H1 (cell line): ENCODE measurements at regions not wholly inside any gene's neighbourhood (a gene's known extent, or its start where the extent isn't known, plus 50 kb on each side); places are given as distances from the start of the nearest gene placed in this dataset.

Experiments used
- CTCF ChIA-PET: fragments of 300-600 bp; sonication (Branson Sonifier 250); formaldehyde crosslinking; loops from one replicate; lab custom pipeline; 2021; ENCODE audit not compliant: partially characterized antibody; lab: Charles Lee
- POLR2A ChIA-PET: fragments of 300-600 bp; sonication (Branson Sonifier 250); formaldehyde crosslinking; loops from one replicate; lab custom pipeline; 2021; ENCODE audit warnings: inconsistent platforms; ENCODE audit not compliant: partially characterized antibody; lab: Charles Lee
- DNase-seq, 2 experiments: peaks; one replicate each; pipeline versions ENCODE4 v3.0.0 to v3.0.0-alpha.2; 2010 to 2022; ENCODE audit warnings: low spot score in 2 of 2, low read depth in 1 of 2, mixed read lengths in 1 of 2
- FAIRE-seq: peaks from 2 replicates; lab custom pipeline; 2011; peaks lifted over from hg19 to GRCh38; lab: Jason Lieb, UNC
- H2AFZ ChIP-seq: 2 replicates; pipeline ENCODE4 v1.8.1; 2012; ENCODE audit warnings: low read length, inconsistent platforms
- H2AK5ac ChIP-seq: 2 replicates; pipeline ENCODE4 v1.6.1; 2013; ENCODE audit warnings: low read depth, low read length
- H2BK120ac ChIP-seq: replicated peaks from 2 replicates; pipeline ENCODE3; 2013; ENCODE audit warnings: low read depth, low read length, inconsistent platforms
- H2BK12ac ChIP-seq: 2 replicates; pipeline ENCODE4 v1.6.1; 2013; ENCODE audit warnings: low read depth, low read length
- H2BK15ac ChIP-seq: 2 replicates; pipeline ENCODE4 v1.6.1; 2013; ENCODE audit warnings: low read length
- H2BK20ac ChIP-seq: 2 replicates; pipeline ENCODE4 v1.6.1; 2013; ENCODE audit warnings: low read length
- H2BK5ac ChIP-seq: 2 replicates; pipeline ENCODE4 v1.6.1; 2013; ENCODE audit warnings: low read depth, low read length
- H3K14ac ChIP-seq: 2 replicates; pipeline ENCODE4 v1.6.1; 2013; ENCODE audit warnings: inconsistent platforms; ENCODE audit not compliant: insufficient read length
- H3K18ac ChIP-seq: 2 replicates; pipeline ENCODE4 v1.6.1; 2013; ENCODE audit warnings: low read length; ENCODE audit errors: extremely low read depth
- H3K23ac ChIP-seq: 2 replicates; pipeline ENCODE4 v1.6.1; 2013; ENCODE audit warnings: inconsistent platforms; ENCODE audit not compliant: insufficient read length
- H3K23me2 ChIP-seq: 2 replicates; pipeline ENCODE4 v1.6.1; 2013; ENCODE audit warnings: low read depth, low read length
- H3K27ac ChIP-seq: 2 replicates; pipeline ENCODE4 v1.6.1; 2011; ENCODE audit warnings: low read depth, low read length, inconsistent platforms
- H3K27me3 ChIP-seq, 4 experiments: replicated peaks in 1 of 4; 1 replicate in 1 of 4; 2 replicates in 3 of 4; pipeline versions ENCODE4 v1.6.1 to v1.8.1; 2011 to 2013; ENCODE audit warnings: low read length in 3 of 4, mild to moderate bottlenecking in 3 of 4, inconsistent platforms in 2 of 4, mixed read lengths in 2 of 4, moderate library complexity in 1 of 4; ENCODE audit not compliant: control insufficient read depth in 3 of 4, insufficient read depth in 3 of 4; ENCODE audit errors: extremely low read depth in 1 of 4
- H3K36me3 ChIP-seq, 4 experiments: 2 replicates each; pipeline versions ENCODE4 v1.6.1 to v1.8.1; 2011 to 2013; ENCODE audit warnings: mild to moderate bottlenecking in 4 of 4, low read length in 3 of 4, moderate library complexity in 2 of 4, control low read depth in 1 of 4, inconsistent platforms in 1 of 4; ENCODE audit not compliant: insufficient read depth in 4 of 4, control insufficient read depth in 2 of 4
- H3K4ac ChIP-seq: replicated peaks from 2 replicates; pipeline ENCODE3; 2013; ENCODE audit warnings: low read length, low read depth, mixed read lengths, inconsistent platforms; ENCODE audit not compliant: insufficient read length
- H3K4me1 ChIP-seq, 4 experiments: replicated peaks in 1 of 4; 1 replicate in 1 of 4; 2 replicates in 3 of 4; pipeline versions ENCODE4 v1.6.1 to v1.8.1; 2011 to 2013; ENCODE audit warnings: low read length in 3 of 4, inconsistent platforms in 2 of 4, mixed read lengths in 1 of 4; ENCODE audit not compliant: insufficient read depth in 4 of 4, control insufficient read depth in 3 of 4
- H3K4me2 ChIP-seq, 2 experiments: 2 replicates each; pipeline versions ENCODE4 v1.6.1 to v1.8.1; 2011 to 2013; ENCODE audit warnings: low read depth in 2 of 2, low read length in 2 of 2, control low read depth in 1 of 2, inconsistent platforms in 1 of 2, mild to moderate bottlenecking in 1 of 2; ENCODE audit not compliant: insufficient read depth in 1 of 2
- H3K4me3 ChIP-seq, 4 experiments: fragments of 200-600, 300-600 bp in 1 of 4; sonication (generic), shearing (Covaris generic), sonication (Bioruptor Twin) in 1 of 4; 2 replicates each; pipeline versions ENCODE4 v1.5.1 to v1.8.1; 2011 to 2016; ENCODE audit warnings: low read length in 4 of 4, low read depth in 3 of 4, control low read depth in 2 of 4, inconsistent platforms in 2 of 4, mild to moderate bottlenecking in 2 of 4, mixed read lengths in 1 of 4, moderate library complexity in 1 of 4; ENCODE audit not compliant: insufficient read depth in 2 of 4; ENCODE audit errors: extremely low read depth in 1 of 4
- H3K56ac ChIP-seq: replicated peaks from 2 replicates; pipeline ENCODE3; 2013; ENCODE audit warnings: low read depth, mild to moderate bottlenecking, mixed read lengths, low read length, inconsistent platforms; ENCODE audit not compliant: insufficient read length
- H3K79me1 ChIP-seq: 2 replicates; pipeline ENCODE4 v1.6.1; 2013; ENCODE audit warnings: low read depth, low read length, control low read depth
- H3K79me2 ChIP-seq, 2 experiments: 2 replicates each; pipeline versions ENCODE4 v1.6.1 to v1.8.1; 2012 to 2013; ENCODE audit warnings: low read length in 2 of 2, mild to moderate bottlenecking in 2 of 2, inconsistent platforms in 1 of 2; ENCODE audit not compliant: insufficient read depth in 2 of 2, control insufficient read depth in 1 of 2
- H3K9ac ChIP-seq, 4 experiments: replicated peaks in 1 of 4; 1 replicate in 1 of 4; 2 replicates in 3 of 4; pipeline versions ENCODE4 v1.6.1 to v1.8.1; 2011 to 2013; ENCODE audit warnings: low read depth in 3 of 4, low read length in 3 of 4, control low read depth in 2 of 4, mild to moderate bottlenecking in 2 of 4, moderate library complexity in 2 of 4, inconsistent platforms in 1 of 4; ENCODE audit errors: extremely low read depth in 1 of 4
- H3K9me3 ChIP-seq, 2 experiments: 2 replicates each; pipeline versions ENCODE4 v1.6.1 to v1.8.1; 2012 to 2013; ENCODE audit warnings: mild to moderate bottlenecking in 2 of 2, moderate library complexity in 2 of 2, control low read depth in 1 of 2, inconsistent platforms in 1 of 2, low read depth in 1 of 2, low read length in 1 of 2, mixed read lengths in 1 of 2; ENCODE audit not compliant: insufficient read depth in 2 of 2
- H4K20me1 ChIP-seq, 2 experiments: replicated peaks in 1 of 2; 2 replicates each; pipeline versions ENCODE3 to v1.8.1; 2011 to 2013; ENCODE audit warnings: inconsistent platforms in 2 of 2, low read length in 2 of 2, mild to moderate bottlenecking in 1 of 2; ENCODE audit not compliant: insufficient read depth in 2 of 2, control insufficient read depth in 1 of 2
- H4K5ac ChIP-seq: 2 replicates; pipeline ENCODE4 v1.6.1; 2013; ENCODE audit warnings: low read length, low read depth, mixed read lengths, inconsistent platforms; ENCODE audit not compliant: insufficient read length
- H4K8ac ChIP-seq: 2 replicates; pipeline ENCODE4 v1.8.0; 2013; ENCODE audit warnings: mild to moderate bottlenecking, moderate library complexity, low read length, inconsistent platforms; ENCODE audit not compliant: insufficient read depth; ENCODE audit errors: extremely low read depth
- H4K91ac ChIP-seq: replicated peaks from 2 replicates; pipeline ENCODE3; 2013; ENCODE audit warnings: low read length, mixed read lengths, inconsistent platforms; ENCODE audit not compliant: insufficient read length
- GABPA ChIP-seq: IDR thresholded peaks from 2 replicates; pipeline ENCODE4 v1.6.1; 2011; ENCODE audit warnings: mild to moderate bottlenecking, low read length, moderate library complexity, borderline replicate concordance; ENCODE audit not compliant: insufficient read depth
- GTF2F1 ChIP-seq: IDR thresholded peaks from 2 replicates; pipeline ENCODE4 v1.6.1; 2012; ENCODE audit warnings: low read depth, low read length, improper control_type of control experiment, borderline replicate concordance
- SP2 ChIP-seq: IDR thresholded peaks from 2 replicates; pipeline ENCODE4 v1.6.1; 2012; ENCODE audit warnings: mild to moderate bottlenecking, low read length, inconsistent platforms
- SRF ChIP-seq: IDR thresholded peaks from 2 replicates; pipeline ENCODE4 v1.6.1; 2011; ENCODE audit warnings: mild to moderate bottlenecking, low read depth, low read length, moderate library complexity
- USF2 ChIP-seq: IDR thresholded peaks from 2 replicates; pipeline ENCODE4 v1.6.1; 2011; ENCODE audit warnings: low read length, improper control_type of control experiment
- WGBS, 2 experiments: shearing (Covaris generic) in 1 of 2; methylation state at CpG; one replicate each; pipeline versions ENCODE4 v1.1.6 to v1.1.7; 2013 to 2015; ENCODE audit warnings: low lambda C conversion rate in 2 of 2, mixed read lengths in 2 of 2, inconsistent platforms in 1 of 2, low coverage in 1 of 2, missing lambda C conversion rate in 1 of 2; ENCODE audit not compliant: insufficient replicate concordance in 2 of 2, insufficient coverage in 1 of 2, insufficient read length in 1 of 2; ENCODE audit errors: extremely low coverage in 1 of 2, missing lambda C conversion rate in 1 of 2; 5-methylcytosine and 5-hydroxymethylcytosine counted together
- TF ChIP-seq, protein P1 (sequence below): IDR thresholded peaks from 2 replicates; pipeline ENCODE4 v1.6.1; 2012; ENCODE audit warnings: inconsistent platforms

- Histone ChIP-seq H2BK20ac (0 out of 2 replicates have a peak overlapping the region, but pooled peaks have one; percentile 15), H3K4ac (no peak overlapping the region), H3K23ac (no peak overlapping the region), H3K9ac (no peak overlapping the region), H3K4me2 (0 out of 4 replicates have a peak overlapping the region, but pooled peaks of 1 of the 2 experiments have one; percentile 11), H3K36me3 (no peaks in the 10 kb centered on the region), H4K91ac (no peak overlapping the region), H2BK120ac (no peak overlapping the region), H4K8ac (no peak overlapping the region), H3K79me1 (no peaks in the 10 kb centered on the region), H3K4me3 (no peak overlapping the region), H3K14ac (no peak overlapping the region), H3K27ac (no peak overlapping the region), H2AK5ac (no peak overlapping the region), H3K79me2 (no peaks in the 10 kb centered on the region), H4K20me1 (no peaks in the 10 kb centered on the region), H2AFZ (peak overlapping the region; percentile 45; the same call in 1 of the 2 replicates), H3K9me3 (no peaks in the 10 kb centered on the region), H2BK12ac (no peak overlapping the region), H3K27me3 (no peaks in the 10 kb centered on the region), H2BK5ac (no peak overlapping the region), H4K5ac (no peak overlapping the region), H3K4me1 (peaks cover 3 to 12% (median 5%) of the 10 kb centered on the region in 4 experiments; a peak in 5 of 7 replicates), H3K23me2 (no peaks in the 10 kb centered on the region; the same call in 1 of the 2 replicates), H3K56ac (no peak overlapping the region), H2BK15ac (0 out of 2 replicates have a peak overlapping the region, but pooled peaks have one; percentile 40), H3K18ac (no peak overlapping the region)
- ChIA-PET CTCF (interaction anchor here (0.9 to 1.4 kb wide), 3 partner anchors 9 to 104 kb away, joined by 3 to 6 read pairs (median 4); no protein-coding TSS in a partner anchor), POLR2A (interaction anchor here (1.6 kb wide), 1 partner anchor 36 kb away, joined by 4 read pairs; no protein-coding TSS in a partner anchor)
- DNase-seq: no peak
- WGBS, 2 experiments: 81% methylated on average over 10 of the region's 10 CpGs; no CpG with 5 or more reads in 1 of the 2 experiments
- FAIRE-seq: no peak
- no peak for TF ChIP-seq USF2
- no peak for TF ChIP-seq GABPA
- TF ChIP-seq GTF2F1: no peak
- no peak for TF ChIP-seq SRF
- no peak for TF ChIP-seq SP2
- TF ChIP-seq, protein P1, sequence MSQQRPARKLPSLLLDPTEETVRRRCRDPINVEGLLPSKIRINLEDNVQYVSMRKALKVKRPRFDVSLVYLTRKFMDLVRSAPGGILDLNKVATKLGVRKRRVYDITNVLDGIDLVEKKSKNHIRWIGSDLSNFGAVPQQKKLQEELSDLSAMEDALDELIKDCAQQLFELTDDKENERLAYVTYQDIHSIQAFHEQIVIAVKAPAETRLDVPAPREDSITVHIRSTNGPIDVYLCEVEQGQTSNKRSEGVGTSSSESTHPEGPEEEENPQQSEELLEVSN: no peak
Measured at GRCh38 chr3:43959498-43960447, 269.0 kb downstream of the ABHD5 start.
